ENCODE measurements at regions not wholly inside any gene's neighbourhood (a gene's known extent, or its start where the extent isn't known, plus 50 kb on each side); places are given as distances from the start of the nearest gene placed in this dataset.

DNA sequence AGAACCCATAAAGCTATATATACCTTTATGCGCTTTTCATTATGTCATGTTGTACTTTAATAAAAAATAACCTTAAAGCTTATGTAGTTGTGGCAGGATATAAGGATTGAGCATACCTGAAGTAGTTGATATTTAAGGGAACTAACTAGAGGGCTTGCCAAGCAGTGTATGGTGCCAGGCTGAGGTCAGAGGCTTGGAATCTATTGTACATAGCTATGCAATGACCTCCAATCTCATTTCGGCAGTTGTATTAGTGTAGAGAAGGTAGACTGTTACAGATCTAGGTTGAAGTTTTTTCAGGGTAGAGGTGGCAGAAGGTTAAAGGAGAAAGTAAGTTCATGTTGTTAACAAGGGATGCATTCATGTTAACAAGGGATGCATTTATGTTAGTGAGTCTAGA, 397.7 kb upstream of the HS3ST5 start:
- no peak for DNase-seq (ENCODE audit: extremely low read depth in 1 of 4, low spot score in 3 of 4)
- no peaks in the 10 kb centered on the region for H4K20me1 ChIP-seq (replicated peaks; ENCODE audit: control insufficient read depth, insufficient read depth, low read length)
- H3K79me2 ChIP-seq (ENCODE audit: control insufficient read depth, insufficient read depth, low read length), result no peaks in the 10 kb centered on the region
- in situ Hi-C loops (cut with MboI) (no loop called here), intact Hi-C loops (cut with micrococcal nuclease) (no loop called here)
- no peak for ATAC-seq
- BruUV-seq (replicated peaks), result no TSS peak
- H3K9me1 ChIP-seq (ENCODE audit: control insufficient read depth, insufficient read depth, low read length), result no peaks in the 10 kb centered on the region
- H3K4me3 ChIP-seq, result no peak overlapping the region
- FAIRE-seq, result no peak
- ChIA-PET POLR2A (no interaction called here), CTCF (ENCODE audit: low intra/inter-chr PET ratio) (no interaction called here)
- no peak overlapping the region for H3K27ac ChIP-seq (ENCODE audit: extremely low read depth, low read depth, low read length)
- no peaks in the 10 kb centered on the region for H3K27me3 ChIP-seq (ENCODE audit: control insufficient read depth in 2 of 2, insufficient read depth in 2 of 2, low read length in 2 of 2)
- WGBS (ENCODE audit: insufficient coverage, low coverage, missing lambda C conversion rate), result 3% methylated on average over 2 of the region's 2 CpGs
- no peak overlapping the region for H3K4me2 ChIP-seq (ENCODE audit: insufficient read depth, low read length)
- TF ChIP-seq, protein P1, sequence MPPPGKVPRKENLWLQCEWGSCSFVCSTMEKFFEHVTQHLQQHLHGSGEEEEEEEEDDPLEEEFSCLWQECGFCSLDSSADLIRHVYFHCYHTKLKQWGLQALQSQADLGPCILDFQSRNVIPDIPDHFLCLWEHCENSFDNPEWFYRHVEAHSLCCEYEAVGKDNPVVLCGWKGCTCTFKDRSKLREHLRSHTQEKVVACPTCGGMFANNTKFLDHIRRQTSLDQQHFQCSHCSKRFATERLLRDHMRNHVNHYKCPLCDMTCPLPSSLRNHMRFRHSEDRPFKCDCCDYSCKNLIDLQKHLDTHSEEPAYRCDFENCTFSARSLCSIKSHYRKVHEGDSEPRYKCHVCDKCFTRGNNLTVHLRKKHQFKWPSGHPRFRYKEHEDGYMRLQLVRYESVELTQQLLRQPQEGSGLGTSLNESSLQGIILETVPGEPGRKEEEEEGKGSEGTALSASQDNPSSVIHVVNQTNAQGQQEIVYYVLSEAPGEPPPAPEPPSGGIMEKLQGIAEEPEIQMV (tag; conservative IDR thresholded peaks at IDR 0.05; ENCODE audit: low read depth), result no peak
- H3K9me3 ChIP-seq (replicated peaks; ENCODE audit: control insufficient read depth, insufficient read depth, low read depth, low read length), result no peaks in the 10 kb centered on the region
- H3K9ac ChIP-seq (ENCODE audit: insufficient read depth in 1 of 2, low read depth in 2 of 2, low read length in 2 of 2), result no peak overlapping the region
- H3K36me3 ChIP-seq (ENCODE audit: control insufficient read depth, insufficient read depth, low read length), result no peaks in the 10 kb centered on the region
- H3K4me1 ChIP-seq (replicated peaks in 1 of 2; ENCODE audit: control insufficient read depth in 2 of 2, insufficient read depth in 2 of 2, low read length in 2 of 2), result no peaks in the 10 kb centered on the region
- no peak overlapping the region for H2AFZ ChIP-seq (ENCODE audit: low read depth, low read length)

DNA sequence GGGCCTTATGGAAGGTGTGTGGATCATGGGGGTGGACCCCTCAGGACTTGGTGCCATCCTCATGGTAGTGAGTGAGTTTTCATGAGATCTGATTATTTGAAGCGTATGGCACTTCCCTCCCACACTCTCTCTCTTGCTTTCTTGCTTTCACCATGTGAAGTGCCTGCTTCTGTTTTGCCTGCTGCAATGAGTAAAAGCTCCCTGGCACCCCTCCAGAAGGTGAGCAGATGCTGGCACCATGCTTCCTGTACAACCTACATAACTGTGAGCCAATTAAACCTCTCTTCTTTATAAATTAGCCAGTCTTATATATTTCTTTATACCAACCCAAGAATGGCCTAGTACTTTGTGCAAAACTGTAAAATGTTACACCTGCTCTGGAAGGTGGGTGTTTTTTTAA, 396.8 kb upstream of the HS3ST5 start:
- intact Hi-C loops (cut with micrococcal nuclease), result no loop called here
- Histone ChIP-seq H3K4me3 (no peak overlapping the region), H3K4me2 (ENCODE audit: insufficient read depth, low read length) (no peak overlapping the region), H4K20me1 (replicated peaks; ENCODE audit: control insufficient read depth, insufficient read depth, low read length) (no peaks in the 10 kb centered on the region), H3K9me3 (replicated peaks; ENCODE audit: control insufficient read depth, insufficient read depth, low read depth, low read length) (no peaks in the 10 kb centered on the region), H3K27me3 (ENCODE audit: control insufficient read depth in 2 of 2, insufficient read depth in 2 of 2, low read length in 2 of 2) (no peaks in the 10 kb centered on the region), H3K27ac (ENCODE audit: extremely low read depth, low read depth, low read length) (no peak overlapping the region), H3K36me3 (ENCODE audit: control insufficient read depth, insufficient read depth, low read length) (no peaks in the 10 kb centered on the region), H2AFZ (ENCODE audit: low read depth, low read length) (no peak overlapping the region), H3K79me2 (ENCODE audit: control insufficient read depth, insufficient read depth, low read length) (no peaks in the 10 kb centered on the region), H3K9me1 (ENCODE audit: control insufficient read depth, insufficient read depth, low read length) (no peaks in the 10 kb centered on the region), H3K9ac (ENCODE audit: insufficient read depth in 1 of 2, low read depth in 2 of 2, low read length in 2 of 2) (no peak overlapping the region), H3K4me1 (replicated peaks in 1 of 2; ENCODE audit: control insufficient read depth in 2 of 2, insufficient read depth in 2 of 2, low read length in 2 of 2) (no peaks in the 10 kb centered on the region)
- 0% methylated on average over 1 of the region's 1 CpG for WGBS (ENCODE audit: insufficient coverage, low coverage, missing lambda C conversion rate)
- no TSS peak for BruUV-seq (replicated peaks)
- ChIA-PET CTCF (ENCODE audit: low intra/inter-chr PET ratio) (no interaction called here), POLR2A (no interaction called here)
- in situ Hi-C loops (cut with MboI), result no loop called here
- ATAC-seq (no peak), FAIRE-seq (no peak), DNase-seq (ENCODE audit: extremely low read depth in 1 of 4, low spot score in 3 of 4) (no peak)
- TF ChIP-seq SIN3B (IDR thresholded peaks at IDR 0.05; ENCODE audit: low read depth) (no peak), KAT2B (IDR thresholded peaks at IDR 0.05; ENCODE audit: low read depth, low read length) (no peak), TRIM24 (IDR thresholded peaks at IDR 0.05) (no peak), POLR2H (tag; IDR thresholded peaks at IDR 0.05; ENCODE audit: low read depth) (no peak), THRAP3 (IDR thresholded peaks at IDR 0.05; ENCODE audit: borderline replicate concordance) (no peak), BRCA1 (IDR thresholded peaks at IDR 0.05) (no peak), BRCA1 (CRISPR knock-in tag; IDR thresholded peaks at IDR 0.05) (no peak), ASH1L (IDR thresholded peaks at IDR 0.05; ENCODE audit: borderline replicate concordance, low read depth, partially characterized antibody) (no peak), RHOXF2B (CRISPR knock-in tag; conservative IDR thresholded peaks at IDR 0.05) (no peak), ZFP1 (CRISPR knock-in tag; IDR thresholded peaks at IDR 0.05) (no peak), SMARCB1 (IDR thresholded peaks at IDR 0.05; ENCODE audit: insufficient read length, low read depth) (no peak)
- TF ChIP-seq, protein P2, sequence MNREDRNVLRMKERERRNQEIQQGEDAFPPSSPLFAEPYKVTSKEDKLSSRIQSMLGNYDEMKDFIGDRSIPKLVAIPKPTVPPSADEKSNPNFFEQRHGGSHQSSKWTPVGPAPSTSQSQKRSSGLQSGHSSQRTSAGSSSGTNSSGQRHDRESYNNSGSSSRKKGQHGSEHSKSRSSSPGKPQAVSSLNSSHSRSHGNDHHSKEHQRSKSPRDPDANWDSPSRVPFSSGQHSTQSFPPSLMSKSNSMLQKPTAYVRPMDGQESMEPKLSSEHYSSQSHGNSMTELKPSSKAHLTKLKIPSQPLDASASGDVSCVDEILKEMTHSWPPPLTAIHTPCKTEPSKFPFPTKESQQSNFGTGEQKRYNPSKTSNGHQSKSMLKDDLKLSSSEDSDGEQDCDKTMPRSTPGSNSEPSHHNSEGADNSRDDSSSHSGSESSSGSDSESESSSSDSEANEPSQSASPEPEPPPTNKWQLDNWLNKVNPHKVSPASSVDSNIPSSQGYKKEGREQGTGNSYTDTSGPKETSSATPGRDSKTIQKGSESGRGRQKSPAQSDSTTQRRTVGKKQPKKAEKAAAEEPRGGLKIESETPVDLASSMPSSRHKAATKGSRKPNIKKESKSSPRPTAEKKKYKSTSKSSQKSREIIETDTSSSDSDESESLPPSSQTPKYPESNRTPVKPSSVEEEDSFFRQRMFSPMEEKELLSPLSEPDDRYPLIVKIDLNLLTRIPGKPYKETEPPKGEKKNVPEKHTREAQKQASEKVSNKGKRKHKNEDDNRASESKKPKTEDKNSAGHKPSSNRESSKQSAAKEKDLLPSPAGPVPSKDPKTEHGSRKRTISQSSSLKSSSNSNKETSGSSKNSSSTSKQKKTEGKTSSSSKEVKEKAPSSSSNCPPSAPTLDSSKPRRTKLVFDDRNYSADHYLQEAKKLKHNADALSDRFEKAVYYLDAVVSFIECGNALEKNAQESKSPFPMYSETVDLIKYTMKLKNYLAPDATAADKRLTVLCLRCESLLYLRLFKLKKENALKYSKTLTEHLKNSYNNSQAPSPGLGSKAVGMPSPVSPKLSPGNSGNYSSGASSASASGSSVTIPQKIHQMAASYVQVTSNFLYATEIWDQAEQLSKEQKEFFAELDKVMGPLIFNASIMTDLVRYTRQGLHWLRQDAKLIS (CRISPR knock-in tag; IDR thresholded peaks at IDR 0.05), result no peak

Data from K562 (cell line).